ENCODE measurements at regions not wholly inside any gene's neighbourhood (a gene's known extent, or its start where the extent isn't known, plus 50 kb on each side); places are given as distances from the start of the nearest gene placed in this dataset.

- in situ Hi-C loops (cut with HindIII; ENCODE audit: extremely low pct_ligation_motif_present, low pct_unique_long_range_greater_than_20kb) (no loop called here), intact Hi-C loops (cut with micrococcal nuclease; ENCODE audit: unreplicated experiment) (no loop called here)
- DNase-seq (ENCODE audit: low spot score) (no peak), ATAC-seq (no peak), FAIRE-seq (no peak)
- Histone ChIP-seq H3K9ac (ENCODE audit: insufficient read depth, low read depth, low read length) (no peak overlapping the region), H3K4me3 (replicated peaks in 1 of 3; ENCODE audit: insufficient read depth in 1 of 3, low read depth in 2 of 3, low read length in 3 of 3) (no peak overlapping the region), H2AFZ (ENCODE audit: low read length) (no peak overlapping the region), H3K9me3 (ENCODE audit: low read length) (no peaks in the 10 kb centered on the region), H3K27ac (ENCODE audit: extremely low read length, insufficient read depth, low read length) (no peak overlapping the region), H4K20me1 (ENCODE audit: insufficient read depth, low read length) (no peaks in the 10 kb centered on the region), H3K4me2 (ENCODE audit: low read depth, low read length) (no peak overlapping the region), H3K79me2 (ENCODE audit: insufficient read depth, low read length) (no peaks in the 10 kb centered on the region), H3K4me1 (ENCODE audit: insufficient read depth, low read length) (no peaks in the 10 kb centered on the region), H3K36me3 (replicated peaks in 1 of 2; ENCODE audit: control insufficient read depth in 1 of 2, insufficient read depth in 2 of 2, low read length in 2 of 2) (no peaks in the 10 kb centered on the region), H3K27me3 (ENCODE audit: control insufficient read depth in 1 of 2, insufficient read depth in 2 of 2, low read length in 2 of 2) (no peaks in the 10 kb centered on the region)
- ChIA-PET POLR2A (no interaction called here), CTCF (ENCODE audit: low intra/inter-chr PET ratio, low total read pairs) (no interaction called here)
- TF ChIP-seq ZBTB20 (CRISPR knock-in tag; IDR thresholded peaks at IDR 0.05; ENCODE audit: borderline replicate concordance, low read depth): no peak
- no peak for TF ChIP-seq ZNF577 (CRISPR knock-in tag; IDR thresholded peaks at IDR 0.05; ENCODE audit: borderline replicate concordance, low read depth)
- no peak for TF ChIP-seq MTF1 (CRISPR knock-in tag; IDR thresholded peaks at IDR 0.05)
- TF ChIP-seq IRX3 (CRISPR knock-in tag; IDR thresholded peaks at IDR 0.05; ENCODE audit: borderline replicate concordance, low read depth): no peak
- TF ChIP-seq ZNF362 (CRISPR knock-in tag; IDR thresholded peaks at IDR 0.05; ENCODE audit: borderline replicate concordance): no peak
- TF ChIP-seq CCDC6 (CRISPR knock-in tag; IDR thresholded peaks at IDR 0.05): no peak
- no peak for TF ChIP-seq SRSF1 (optimal IDR thresholded peaks at IDR 0.05; ENCODE audit: low read depth, low read length)
- no peak for TF ChIP-seq PTBP1 (IDR thresholded peaks at IDR 0.05; ENCODE audit: low read depth, low read length, poor library complexity, severe bottlenecking)
- no peak for TF ChIP-seq HOXD1 (CRISPR knock-in tag; IDR thresholded peaks at IDR 0.05)
- no TSS peak for BruUV-seq (replicated peaks)
- WGBS (ENCODE audit: low lambda C conversion rate): 87% methylated on average over 8 of the region's 8 CpGs
Measured at GRCh38 chr15:95948411-95948810, 382.1 kb upstream of the NR2F2 start.

GRCh38 chr15:95953032-95953431 is 377.5 kb upstream of the NR2F2 start:
- ChIA-PET CTCF (ENCODE audit: low intra/inter-chr PET ratio, low total read pairs) (no interaction called here), POLR2A (no interaction called here)
- no peak overlapping the region for H2AFZ ChIP-seq (ENCODE audit: low read length)
- H3K4me3 ChIP-seq (replicated peaks in 1 of 3; ENCODE audit: insufficient read depth in 1 of 3, low read depth in 2 of 3, low read length in 3 of 3): no peak overlapping the region
- no peaks in the 10 kb centered on the region for H3K36me3 ChIP-seq (replicated peaks in 1 of 2; ENCODE audit: control insufficient read depth in 1 of 2, insufficient read depth in 2 of 2, low read length in 2 of 2)
- H3K9me3 ChIP-seq (ENCODE audit: low read length): no peaks in the 10 kb centered on the region
- no peaks in the 10 kb centered on the region for H3K79me2 ChIP-seq (ENCODE audit: insufficient read depth, low read length)
- FAIRE-seq: no peak
- H3K27ac ChIP-seq (ENCODE audit: extremely low read length, insufficient read depth, low read length): no peak overlapping the region
- BruUV-seq (replicated peaks): no TSS peak
- 18% methylated on average over 4 of the region's 4 CpGs for WGBS (ENCODE audit: low lambda C conversion rate)
- H4K20me1 ChIP-seq (ENCODE audit: insufficient read depth, low read length): no peaks in the 10 kb centered on the region
- no peak for DNase-seq (ENCODE audit: low spot score)
- in situ Hi-C loops (cut with HindIII; ENCODE audit: extremely low pct_ligation_motif_present, low pct_unique_long_range_greater_than_20kb) (no loop called here), intact Hi-C loops (cut with micrococcal nuclease; ENCODE audit: unreplicated experiment) (no loop called here)
- no peaks in the 10 kb centered on the region for H3K4me1 ChIP-seq (ENCODE audit: insufficient read depth, low read length)
- H3K9ac ChIP-seq (ENCODE audit: insufficient read depth, low read depth, low read length): no peak overlapping the region
- no peaks in the 10 kb centered on the region for H3K27me3 ChIP-seq (ENCODE audit: control insufficient read depth in 1 of 2, insufficient read depth in 2 of 2, low read length in 2 of 2)
- H3K4me2 ChIP-seq (ENCODE audit: low read depth, low read length): no peak overlapping the region
- no peak for ATAC-seq
- TF ChIP-seq ZSCAN25 (CRISPR knock-in tag; IDR thresholded peaks at IDR 0.05) (no peak), RORA (CRISPR knock-in tag; IDR thresholded peaks at IDR 0.05) (no peak), GATAD2A (CRISPR knock-in tag; IDR thresholded peaks at IDR 0.05) (no peak), SMC3 (IDR thresholded peaks at IDR 0.05; ENCODE audit: low read length) (no peak), ZSCAN21 (CRISPR knock-in tag; IDR thresholded peaks at IDR 0.05; ENCODE audit: borderline replicate concordance) (no peak), SYNCRIP (IDR thresholded peaks at IDR 0.05; ENCODE audit: insufficient read depth, low read depth, low read length) (no peak), ZNF207 (IDR thresholded peaks at IDR 0.05; ENCODE audit: borderline replicate concordance) (no peak), RXRA (CRISPR knock-in tag; IDR thresholded peaks at IDR 0.05) (no peak), ZBTB39 (CRISPR knock-in tag; IDR thresholded peaks at IDR 0.05) (no peak)
